ENCODE measurements at regions not wholly inside any gene's neighbourhood (a gene's known extent, or its start where the extent isn't known, plus 50 kb on each side); places are given as distances from the start of the nearest gene placed in this dataset.

DNA sequence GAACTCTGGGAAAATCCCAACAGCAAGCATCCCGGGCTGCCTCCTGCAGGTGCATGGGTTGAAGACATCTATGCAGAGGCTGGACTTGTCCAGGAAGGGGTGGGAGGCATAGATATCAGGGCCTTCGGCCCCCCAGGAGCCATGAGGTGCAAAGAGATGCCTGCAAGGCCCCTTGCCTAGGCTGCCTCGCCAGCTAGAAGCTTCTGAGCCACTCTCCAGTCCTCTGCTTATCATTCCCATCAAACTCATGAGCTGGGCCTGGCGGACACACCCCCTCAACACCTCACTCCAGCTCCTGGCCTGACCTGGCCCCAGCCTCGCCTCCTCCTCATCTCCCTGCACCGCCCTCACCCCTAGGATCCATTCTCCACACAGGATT is 152.4 kb upstream of the PTPN1 start:
- TF ChIP-seq, protein P1, sequence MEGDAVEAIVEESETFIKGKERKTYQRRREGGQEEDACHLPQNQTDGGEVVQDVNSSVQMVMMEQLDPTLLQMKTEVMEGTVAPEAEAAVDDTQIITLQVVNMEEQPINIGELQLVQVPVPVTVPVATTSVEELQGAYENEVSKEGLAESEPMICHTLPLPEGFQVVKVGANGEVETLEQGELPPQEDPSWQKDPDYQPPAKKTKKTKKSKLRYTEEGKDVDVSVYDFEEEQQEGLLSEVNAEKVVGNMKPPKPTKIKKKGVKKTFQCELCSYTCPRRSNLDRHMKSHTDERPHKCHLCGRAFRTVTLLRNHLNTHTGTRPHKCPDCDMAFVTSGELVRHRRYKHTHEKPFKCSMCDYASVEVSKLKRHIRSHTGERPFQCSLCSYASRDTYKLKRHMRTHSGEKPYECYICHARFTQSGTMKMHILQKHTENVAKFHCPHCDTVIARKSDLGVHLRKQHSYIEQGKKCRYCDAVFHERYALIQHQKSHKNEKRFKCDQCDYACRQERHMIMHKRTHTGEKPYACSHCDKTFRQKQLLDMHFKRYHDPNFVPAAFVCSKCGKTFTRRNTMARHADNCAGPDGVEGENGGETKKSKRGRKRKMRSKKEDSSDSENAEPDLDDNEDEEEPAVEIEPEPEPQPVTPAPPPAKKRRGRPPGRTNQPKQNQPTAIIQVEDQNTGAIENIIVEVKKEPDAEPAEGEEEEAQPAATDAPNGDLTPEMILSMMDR (conservative IDR thresholded peaks at IDR 0.05), result no peak
- no peak for TF ChIP-seq EZH2 (IDR thresholded peaks at IDR 0.05; ENCODE audit: low read depth)

Data from PC-9 (cell line).